Central memory CD4-positive, alpha-beta T cell (primary cell): ENCODE measurements at regions not wholly inside any gene's neighbourhood (a gene's known extent, or its start where the extent isn't known, plus 50 kb on each side); places are given as distances from the start of the nearest gene placed in this dataset.

Experiments
- DNase-seq: peaks from one replicate; pipeline ENCODE4 v3.0.0; 2022

DNA sequence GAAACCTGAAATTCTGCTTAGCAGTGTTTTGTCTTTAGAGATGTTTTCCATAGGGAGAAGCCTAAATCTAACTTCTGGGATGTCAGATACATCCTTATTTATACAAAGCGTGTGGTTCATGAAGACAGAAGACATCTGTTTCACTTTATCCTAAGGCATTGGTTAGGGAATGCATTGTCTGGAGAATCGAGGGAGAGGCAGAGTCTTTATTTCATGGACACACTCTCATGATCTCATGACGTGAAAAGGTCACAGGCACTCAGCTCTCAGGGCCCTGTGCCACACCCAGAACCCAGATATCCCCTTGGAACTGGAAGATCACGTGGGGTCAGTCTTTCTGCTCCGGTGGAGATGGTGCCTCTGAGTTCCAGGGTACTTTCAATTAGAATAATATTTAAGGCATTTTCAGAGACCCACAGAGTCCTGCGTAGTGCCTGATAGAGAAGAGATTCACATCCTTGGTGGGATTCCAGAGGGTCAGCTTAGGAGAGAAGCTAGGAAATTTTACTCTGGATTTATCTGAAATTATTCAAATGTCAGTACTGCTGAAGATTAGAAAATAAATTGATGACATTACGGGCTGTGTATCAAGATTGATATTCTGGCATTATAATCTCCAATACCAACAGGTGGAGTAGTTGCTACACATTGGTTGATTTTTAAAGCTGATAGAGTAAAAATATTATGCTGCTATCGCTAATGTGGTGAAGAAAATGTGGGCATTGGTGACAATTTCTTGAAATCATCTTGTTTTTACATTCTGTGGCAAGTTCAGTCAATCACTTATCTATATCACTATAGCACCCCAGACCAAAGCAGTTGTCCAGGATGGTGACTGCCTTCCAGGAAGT is 378.3 kb downstream of the MTRR start:
- DNase-seq, result no peak

DNA sequence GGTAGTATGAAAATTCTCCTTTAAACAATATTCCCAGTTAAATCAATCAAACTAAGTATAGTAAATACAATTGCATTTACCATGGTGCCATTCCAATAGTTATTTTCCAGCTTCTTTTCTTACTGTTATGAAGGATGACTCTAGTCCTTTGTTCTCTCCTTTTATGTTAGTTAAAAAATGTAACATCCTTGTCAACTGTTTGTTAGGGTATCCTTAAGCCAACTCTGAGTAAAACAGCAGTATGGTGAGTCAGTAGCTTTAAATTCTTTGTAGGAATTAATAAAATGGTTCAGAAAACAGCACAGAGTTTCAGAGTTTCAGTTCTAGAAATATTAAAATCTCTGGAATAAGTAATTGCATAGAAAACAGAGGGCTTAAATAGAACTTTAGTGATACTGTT is 384.4 kb downstream of the MTRR start:
- no peak for DNase-seq

DNA sequence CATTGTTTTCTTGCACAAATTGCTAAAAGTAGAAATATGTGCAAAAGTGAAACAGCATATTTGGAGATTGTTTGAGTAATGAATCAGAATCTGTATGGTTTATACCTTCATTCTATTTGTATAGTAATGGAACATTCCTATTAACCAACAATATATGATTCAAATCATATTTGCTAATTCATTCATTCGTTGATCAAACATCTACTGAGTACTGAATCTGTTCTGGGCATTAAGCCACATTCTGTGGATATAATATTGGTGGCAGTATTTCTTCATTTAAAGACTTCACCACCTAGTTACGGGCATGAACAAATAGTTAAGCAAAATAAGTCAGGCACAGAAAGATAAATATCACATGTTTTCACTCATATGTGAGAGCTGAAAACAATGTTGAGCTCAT is 385.7 kb downstream of the MTRR start:
- DNase-seq, result no peak

DNA sequence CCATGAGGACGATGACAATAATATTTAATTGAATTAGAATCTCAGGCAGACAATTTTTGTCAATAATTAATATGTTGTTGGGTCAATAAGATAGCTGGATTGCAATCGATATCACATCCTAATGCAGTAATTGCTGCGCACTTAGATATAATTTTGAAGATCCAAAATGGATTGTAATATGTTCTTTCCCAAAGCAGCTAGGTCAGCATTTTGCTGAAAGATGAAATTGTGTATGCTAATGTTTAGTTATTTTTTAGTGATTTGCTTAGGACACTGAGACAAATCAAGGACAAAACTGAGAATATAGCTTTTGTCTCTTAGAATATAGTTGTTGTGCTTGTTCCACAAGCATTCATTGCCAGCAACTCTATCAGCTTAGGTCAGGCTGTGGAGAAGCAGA is 389.9 kb downstream of the MTRR start:
- no peak for DNase-seq

DNA sequence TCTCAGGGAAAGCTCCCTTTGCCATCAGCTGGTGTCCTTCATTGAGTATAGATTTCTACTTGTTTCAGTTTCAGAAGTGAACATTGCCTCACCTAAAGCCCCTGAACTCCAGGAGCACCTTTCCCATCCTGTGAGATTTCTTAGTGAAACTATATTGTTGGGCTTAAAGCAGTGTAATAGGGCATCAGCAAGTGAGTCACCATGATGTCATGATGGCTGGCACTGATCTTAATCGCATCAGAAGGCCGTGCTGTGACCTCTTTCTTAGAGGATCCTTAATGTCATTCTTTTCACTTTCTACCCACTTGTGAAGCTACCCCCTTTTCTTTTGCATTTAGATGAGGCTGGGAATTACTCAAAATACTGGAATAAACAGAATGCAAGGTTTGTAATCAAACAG is 401.3 kb downstream of the MTRR start:
- no peak for DNase-seq

DNA sequence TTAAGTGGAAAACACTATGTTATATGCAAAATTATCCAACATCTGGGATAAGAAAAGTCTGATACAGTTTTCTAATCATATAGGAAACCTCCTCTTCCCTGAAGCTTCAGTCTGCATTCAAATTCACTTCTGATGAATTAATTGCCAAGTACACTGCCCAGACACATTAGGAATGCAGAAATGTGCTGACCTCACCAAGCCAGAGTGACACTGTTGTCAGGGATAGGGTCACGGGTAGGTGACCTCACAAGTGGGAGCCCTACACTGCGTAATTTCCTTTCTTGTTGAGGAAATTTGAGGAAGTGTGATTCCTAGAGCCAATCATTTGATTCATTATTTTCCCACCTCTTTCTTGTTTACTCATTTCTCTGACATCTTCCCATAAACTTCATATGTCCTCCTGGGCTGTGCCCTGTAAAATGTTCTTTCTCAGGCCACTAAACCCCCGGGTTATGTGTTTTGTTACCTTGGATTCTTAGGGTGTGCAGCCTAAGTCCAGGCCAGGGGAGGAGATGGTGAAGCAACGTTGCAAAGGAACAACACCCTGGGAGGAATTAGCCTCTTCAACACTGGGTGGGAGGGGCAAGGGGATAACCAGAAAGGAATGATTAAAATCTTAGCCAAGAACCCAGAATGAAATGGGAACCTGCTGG is 411.9 kb downstream of the MTRR start:
- DNase-seq, result no peak

DNA sequence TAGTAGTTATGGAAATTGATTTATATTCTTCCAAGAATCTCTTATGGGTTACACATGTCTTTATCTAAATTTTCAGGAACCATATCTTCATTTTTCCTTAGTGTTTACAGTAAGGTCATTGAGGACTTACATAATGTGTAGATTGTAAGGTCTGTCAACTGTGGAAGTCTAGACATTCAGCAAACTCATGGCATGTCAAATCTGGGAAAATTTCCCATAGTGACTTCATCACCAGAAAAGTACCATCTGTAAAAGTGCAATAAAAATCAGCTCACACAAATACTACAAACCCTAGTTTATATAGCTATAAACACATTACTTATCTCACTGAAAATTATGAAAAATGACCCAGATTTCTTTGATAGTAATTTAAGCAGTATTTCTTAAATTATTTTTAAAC is 419.4 kb downstream of the MTRR start:
- DNase-seq, result no peak

DNA sequence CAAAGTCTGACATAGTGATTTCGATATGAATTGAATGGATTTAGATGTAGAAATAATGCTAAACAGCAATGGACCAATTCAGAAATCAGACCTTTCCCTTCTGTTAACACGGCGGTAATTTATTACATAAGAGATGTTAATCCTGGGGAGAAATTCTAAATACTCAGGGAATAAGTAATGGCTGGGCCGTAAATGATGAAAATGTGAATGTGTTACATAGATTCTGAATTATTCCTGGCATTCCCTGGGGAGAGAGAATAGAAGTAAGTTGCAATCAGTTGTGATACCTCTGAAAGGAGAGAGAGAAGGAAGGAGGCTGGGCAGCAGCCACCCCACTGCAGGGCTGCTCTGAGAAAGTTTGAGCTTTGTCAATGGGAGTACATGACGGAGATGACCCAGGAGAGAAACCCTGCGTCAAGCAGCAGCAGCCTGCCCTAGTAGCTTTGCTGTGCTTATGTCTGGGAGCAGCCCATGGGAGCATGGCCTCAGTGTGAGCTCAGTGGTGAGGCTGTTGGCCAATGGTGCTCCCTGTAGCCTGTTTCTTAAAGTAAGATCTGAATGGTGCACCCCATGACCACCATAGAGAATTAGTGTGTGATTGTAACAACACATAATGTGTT is 420.1 kb downstream of the MTRR start:
- no peak for DNase-seq

DNA sequence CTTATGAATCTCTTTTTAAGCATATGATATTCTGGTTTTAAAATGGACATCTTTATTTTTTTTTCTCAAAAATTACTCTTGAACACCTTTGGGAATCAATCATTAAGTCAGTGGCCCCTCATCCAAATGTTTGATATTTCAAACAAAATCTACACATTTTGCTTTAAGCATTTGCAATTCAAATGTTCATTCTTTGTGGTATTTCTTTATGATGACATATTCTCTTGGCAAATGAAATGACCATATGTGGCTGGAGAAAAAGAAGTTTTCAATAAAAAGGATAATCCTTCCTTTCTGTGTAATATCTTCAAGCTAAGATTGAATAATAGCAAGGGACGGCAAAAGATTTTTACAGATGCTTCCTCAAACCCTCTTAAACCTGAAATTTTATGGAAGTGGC is 420.8 kb downstream of the MTRR start:
- no peak for DNase-seq

DNA sequence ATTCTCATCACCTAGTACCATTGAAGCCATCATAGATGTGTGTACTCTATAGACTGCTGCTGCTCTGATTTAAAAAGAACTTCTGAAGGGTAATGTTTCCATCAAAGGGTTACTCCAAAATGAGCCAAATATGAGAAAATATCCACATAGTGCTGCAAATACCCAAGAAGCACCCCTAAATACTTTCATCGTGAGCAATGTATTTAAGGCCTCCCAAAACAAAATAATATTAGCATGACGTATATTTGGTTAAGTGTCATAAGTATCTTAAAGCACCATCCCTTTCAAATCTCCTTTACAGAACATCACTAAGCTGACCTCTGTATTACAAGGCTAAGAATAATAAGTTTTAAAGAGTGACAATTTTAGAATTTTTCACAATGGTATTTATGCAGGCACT is 421.8 kb downstream of the MTRR start:
- DNase-seq, result no peak

DNA sequence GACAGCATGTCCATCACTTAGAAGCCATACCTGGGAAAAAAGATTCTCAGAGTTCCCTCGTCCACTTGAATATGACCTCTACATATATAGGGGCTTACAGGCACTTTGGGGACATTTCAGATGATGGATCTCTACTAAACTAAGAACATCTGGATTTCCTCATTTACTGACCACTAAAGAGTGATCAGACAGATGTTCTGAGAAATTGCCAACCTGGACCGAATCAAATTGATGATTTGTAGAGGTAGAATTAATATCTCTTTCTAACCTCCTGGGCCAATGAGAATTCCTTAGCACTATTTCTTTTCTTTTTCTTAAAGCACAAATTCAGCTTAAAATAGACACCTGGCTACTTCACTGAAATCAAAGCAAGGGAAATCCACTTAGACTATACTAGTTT is 422.7 kb downstream of the MTRR start:
- no peak for DNase-seq

DNA sequence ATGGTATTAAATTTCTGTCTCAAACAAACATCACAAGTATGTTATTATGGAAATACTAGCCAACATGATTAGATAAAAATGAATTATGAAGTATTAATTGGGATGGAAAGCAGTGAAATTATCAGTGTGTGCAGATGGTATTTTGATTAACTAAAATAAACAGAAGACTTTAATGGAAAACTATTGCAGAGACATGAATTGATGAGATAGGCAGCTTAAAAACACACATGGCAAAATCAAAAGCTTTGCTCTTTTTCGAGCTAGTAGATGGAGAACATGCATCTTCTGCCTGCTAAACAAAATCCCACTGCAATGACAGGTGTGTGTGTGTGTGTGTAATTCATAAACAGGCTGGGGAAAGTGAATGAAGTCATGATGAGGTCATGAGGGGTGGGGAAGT is 426.2 kb downstream of the MTRR start:
- DNase-seq, result no peak

DNA sequence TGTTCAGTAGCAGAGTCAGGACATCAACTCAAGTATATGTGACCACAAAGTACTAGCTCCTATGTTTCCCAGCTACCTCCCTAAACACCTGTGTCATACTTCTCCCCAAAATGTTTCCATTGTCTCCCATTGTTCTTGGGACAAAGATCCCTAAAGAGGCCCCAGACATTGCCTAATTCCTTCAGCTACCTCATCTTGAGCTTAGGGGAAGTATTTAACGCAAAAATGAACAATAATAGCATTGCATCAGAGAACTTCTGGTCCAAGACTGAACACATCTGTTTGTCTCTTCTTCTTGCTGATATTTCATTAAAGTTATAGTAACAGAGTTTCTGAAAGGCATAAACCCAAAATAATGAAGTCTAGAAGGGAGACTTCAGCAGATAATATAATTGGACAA is 430.8 kb downstream of the MTRR start:
- DNase-seq, result no peak

DNA sequence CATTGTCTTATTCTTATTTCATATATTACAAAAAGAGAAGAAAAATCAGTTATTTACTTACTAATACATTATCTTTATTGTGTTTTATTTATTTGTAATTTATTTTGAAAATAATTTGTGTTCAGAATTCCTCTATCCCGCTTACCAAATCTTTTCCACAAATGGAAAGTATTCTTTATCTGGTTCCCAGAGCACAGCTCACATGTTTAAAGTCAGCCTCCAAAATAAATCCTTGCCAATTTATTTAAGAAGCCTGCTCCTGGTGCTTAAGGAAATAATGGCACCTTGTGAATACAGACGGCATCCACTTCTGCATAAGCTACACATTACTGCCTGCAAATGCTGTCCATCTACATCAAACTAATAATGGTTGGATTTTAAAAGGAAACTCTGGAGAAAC is 435.4 kb downstream of the MTRR start:
- no peak for DNase-seq

DNA sequence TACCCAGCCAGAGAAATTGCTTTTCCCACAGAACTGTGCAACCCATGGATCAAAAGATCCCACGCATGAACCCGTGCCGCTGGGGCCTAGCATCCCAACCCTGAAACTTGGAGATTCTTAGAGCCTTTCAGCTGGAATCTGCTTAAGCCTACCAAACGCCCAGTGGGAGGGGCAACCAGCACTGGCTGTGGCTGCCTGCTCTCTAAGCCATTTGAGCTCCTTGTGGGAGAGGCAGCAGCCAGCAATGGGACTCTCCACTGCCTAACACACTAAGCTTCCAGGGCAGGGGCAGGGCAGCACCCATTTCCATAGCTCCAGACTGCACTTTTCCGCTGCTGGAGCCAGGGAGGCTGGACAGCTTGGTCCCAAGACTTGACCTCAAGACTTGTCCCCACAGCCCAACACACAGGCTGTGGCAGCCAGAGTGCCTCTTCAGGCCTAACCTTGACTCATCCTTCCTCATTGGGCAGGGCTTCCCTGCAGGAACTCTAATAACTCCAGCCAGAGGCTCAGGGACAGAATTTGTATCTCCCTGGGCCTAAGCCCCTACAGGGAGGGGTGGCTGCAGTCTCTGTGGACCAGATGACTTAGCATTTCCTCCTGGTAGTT is 437.4 kb downstream of the MTRR start:
- DNase-seq, result no peak

DNA sequence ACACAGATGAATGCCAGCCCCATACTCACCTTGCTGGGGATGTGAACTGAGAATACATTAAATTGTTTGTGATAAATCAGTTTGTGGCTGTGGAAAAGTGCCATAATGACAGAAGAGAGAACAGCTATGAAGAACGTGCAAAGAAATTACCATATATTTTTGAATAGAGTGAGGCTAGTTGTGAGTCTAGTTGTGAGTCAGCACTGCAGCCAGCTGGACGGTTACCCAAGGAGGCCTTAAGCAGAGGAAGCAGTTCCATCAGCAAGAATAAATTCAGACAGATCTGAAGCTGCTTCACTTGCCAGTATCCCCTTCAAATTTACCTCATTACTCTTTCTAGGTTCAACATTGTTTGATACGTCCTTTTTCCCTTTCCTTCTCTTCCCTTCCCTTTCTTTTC is 446.0 kb downstream of the MTRR start:
- DNase-seq, result no peak

DNA sequence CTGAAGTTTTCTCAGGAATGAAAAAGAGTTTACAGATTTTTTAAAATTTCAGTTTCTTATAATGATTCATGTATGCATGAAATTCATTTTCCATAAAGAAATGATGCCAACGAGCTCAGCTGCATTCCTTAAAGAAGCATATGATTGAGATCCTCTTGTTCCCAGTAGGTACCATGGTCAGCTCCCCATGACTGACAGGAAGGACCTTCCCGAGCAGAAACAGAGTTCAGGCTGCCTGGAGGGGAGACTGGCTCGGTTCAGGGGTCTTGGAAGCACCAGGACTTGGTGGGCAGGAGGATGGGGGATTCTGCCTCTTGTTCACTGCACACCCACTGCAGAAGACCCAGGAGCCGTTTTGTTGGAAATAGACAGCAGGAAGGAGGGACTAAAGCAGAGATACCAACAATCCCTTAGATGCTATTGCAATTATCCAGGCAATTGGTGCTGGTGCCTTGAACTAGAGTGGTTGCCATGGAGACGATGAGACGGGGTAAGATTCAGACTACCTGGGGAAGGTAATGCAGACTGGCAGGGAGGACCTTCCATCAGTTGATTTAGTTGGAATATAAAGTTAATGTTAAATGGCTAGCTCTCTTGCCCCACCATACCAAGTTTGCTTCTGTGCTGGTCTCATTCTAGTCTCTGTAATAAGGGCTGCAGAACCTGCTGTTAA is 447.8 kb downstream of the MTRR start:
- DNase-seq, result no peak

DNA sequence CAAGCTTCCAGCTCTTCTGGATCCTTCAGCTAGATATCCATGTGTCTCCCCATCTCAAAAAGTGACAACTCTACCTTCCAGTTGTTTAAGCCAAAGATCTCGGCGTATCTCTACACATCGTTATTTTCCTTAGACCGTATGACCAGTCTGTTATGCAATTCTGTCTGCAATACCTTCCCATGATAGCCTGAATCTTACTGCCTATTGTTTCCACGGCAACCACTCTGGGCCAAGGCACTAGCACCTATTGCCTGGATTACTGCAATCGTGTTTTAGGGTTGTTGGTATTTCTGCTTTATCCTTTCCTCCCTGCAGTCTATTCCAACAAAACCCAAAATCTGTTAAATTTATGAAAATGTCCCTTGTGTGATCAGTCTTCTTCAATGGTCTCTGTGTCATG is 448.4 kb downstream of the MTRR start:
- DNase-seq, result no peak

DNA sequence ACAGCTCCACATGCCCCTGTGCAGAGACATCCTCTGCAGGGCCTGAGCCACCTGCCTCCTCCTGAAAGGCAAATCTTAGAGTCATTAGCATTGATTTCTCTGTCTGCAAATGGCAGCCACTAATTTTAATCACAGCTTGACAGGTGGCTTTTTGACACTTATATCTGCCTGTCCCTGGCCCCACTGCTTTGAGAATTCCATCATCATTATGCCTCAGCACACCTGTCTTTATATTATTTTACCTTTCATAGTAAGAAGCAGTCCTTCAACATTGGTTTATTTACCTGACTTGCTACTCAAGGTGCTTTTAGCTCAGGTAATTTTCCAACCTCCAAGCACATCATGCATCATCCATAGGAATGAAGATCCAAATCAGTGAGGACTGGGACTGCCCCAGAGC is 451.3 kb downstream of the MTRR start:
- no peak for DNase-seq

DNA sequence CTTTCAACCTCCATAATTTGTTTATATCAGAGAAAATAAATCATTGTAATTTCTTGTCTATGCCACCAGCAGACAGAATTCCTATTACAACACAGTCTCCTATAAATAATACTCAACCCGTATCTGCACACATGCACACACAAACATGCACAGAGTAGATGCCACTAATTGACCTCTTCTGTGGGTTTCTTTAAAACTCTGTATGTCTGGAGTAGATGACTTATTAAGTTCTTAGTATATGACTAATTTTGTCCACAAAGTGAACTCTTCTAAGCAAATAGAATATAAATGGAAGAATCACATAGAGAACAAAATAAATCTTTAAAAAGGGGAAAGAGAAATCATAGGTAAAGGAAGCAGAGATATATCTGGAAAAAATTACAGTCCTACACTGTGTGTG is 452.3 kb downstream of the MTRR start:
- no peak for DNase-seq

DNA sequence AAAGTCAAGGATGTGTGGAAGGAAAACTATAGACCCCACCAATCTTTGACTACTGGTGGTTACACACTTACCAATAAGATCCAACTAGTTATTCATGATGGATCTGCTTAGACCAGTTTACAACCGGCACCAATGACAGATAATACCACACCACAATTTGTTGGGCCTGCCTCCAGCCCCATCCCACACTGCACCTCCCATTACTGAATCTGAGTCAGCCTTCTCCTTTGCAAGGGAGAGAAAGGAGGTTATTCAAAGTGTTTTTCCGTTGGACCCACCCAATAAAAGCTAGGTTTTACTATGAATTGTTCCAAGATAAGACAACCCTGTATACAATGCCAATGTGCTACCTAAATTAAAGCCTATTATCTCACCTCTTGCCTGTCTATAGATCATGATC is 453.5 kb downstream of the MTRR start:
- DNase-seq, result no peak

DNA sequence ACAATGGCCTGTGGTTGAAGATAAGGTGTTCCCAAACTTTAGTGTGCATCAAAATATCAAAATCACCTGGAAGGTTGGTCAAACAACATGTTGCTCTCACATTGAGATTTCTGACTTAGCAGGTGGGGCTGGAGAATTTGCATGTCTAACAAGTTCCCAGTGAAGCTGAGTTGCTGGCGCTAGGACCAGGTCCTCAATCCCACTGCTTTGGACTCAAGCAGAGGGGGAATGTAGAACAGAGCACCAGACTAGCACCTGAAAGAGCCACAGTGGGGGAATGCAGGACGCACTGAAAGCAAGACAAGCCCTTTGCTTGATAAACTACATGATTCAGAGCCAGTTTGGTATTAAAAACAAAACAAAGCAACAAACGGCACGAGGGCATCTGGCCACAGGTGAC is 458.1 kb downstream of the MTRR start:
- DNase-seq, result no peak

DNA sequence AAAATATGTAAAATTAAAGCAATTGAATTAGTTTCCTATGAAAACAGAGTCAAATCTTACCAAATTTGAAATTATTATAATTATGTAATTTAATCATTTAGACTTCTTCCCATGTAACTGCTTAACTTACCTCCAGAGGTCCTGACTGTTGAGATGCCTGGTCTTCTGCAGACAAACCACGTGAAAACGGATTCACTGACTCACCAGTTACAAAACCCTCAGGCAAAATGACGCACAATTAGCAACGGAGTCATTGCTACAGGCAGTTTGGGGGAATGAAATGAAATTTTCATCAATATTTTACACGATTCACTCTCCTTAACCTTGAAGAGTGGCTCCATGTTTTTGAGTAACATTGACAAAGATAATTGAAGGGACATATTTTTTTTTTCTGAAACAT is 460.8 kb downstream of the MTRR start:
- no peak for DNase-seq
